ENCODE measurements at regions not wholly inside any gene's neighbourhood (a gene's known extent, or its start where the extent isn't known, plus 50 kb on each side); places are given as distances from the start of the nearest gene placed in this dataset.

GRCh38 chr7:88399696-88400240 lies 93.1 kb upstream of the STEAP4 start:
- TF ChIP-seq CTCF (conservative IDR thresholded peaks at IDR 0.05; ENCODE audit: low read depth, low read length) (no peak), EZH2 (IDR thresholded peaks at IDR 0.05; ENCODE audit: low read length, unreplicated experiment) (no peak), EZH2phosphoT487 (IDR thresholded peaks at IDR 0.05; ENCODE audit: borderline replicate concordance, low read length) (no peak)
